Coronary artery (tissue), 2 donors: ENCODE measurements at regions not wholly inside any gene's neighbourhood (a gene's known extent, or its start where the extent isn't known, plus 50 kb on each side); places are given as distances from the start of the nearest gene placed in this dataset.

ENCODE experiments used
- DNase-seq: peaks from one replicate; pipeline ENCODE4 v3.0.0-alpha.2; 2017; ENCODE audit warnings: low spot score
- H3K27ac ChIP-seq, 2 donors: fragments of 200-600 bp; sonication (generic); one replicate each; pipeline ENCODE4 v1.5.1; 2016 to 2019
- H3K4me3 ChIP-seq: fragments of 200-600 bp; sonication (generic); 2 replicates; pipeline ENCODE4 v1.5.1; 2016; ENCODE audit warnings: mild to moderate bottlenecking, moderate library complexity
- TF ChIP-seq, protein P1 (sequence below): fragments of 200-600 bp; sonication (generic); IDR thresholded peaks from one replicate; pipeline ENCODE4 v1.5.1; 2019; ENCODE audit warnings: antibody characterized with exemption

DNA sequence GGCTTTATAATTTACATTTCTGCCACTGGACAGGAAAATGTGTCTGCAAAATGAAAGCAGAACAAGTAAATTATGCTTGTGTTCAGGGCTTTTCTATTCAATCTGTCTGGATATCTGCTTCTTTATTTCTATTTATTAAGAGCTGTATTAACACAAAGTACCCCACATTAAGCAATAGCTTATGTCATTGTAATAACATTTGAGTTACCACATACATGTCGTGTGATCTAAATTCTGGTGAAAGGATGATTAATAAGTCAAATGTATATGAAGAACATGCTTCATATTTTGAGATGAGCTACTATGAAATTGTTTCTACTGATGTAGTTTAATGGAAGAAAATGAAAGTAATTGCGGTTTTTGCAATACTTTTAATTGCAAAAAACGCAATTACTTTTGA is 238.2 kb downstream of the KCNJ2 start:
- TF ChIP-seq, protein P1, sequence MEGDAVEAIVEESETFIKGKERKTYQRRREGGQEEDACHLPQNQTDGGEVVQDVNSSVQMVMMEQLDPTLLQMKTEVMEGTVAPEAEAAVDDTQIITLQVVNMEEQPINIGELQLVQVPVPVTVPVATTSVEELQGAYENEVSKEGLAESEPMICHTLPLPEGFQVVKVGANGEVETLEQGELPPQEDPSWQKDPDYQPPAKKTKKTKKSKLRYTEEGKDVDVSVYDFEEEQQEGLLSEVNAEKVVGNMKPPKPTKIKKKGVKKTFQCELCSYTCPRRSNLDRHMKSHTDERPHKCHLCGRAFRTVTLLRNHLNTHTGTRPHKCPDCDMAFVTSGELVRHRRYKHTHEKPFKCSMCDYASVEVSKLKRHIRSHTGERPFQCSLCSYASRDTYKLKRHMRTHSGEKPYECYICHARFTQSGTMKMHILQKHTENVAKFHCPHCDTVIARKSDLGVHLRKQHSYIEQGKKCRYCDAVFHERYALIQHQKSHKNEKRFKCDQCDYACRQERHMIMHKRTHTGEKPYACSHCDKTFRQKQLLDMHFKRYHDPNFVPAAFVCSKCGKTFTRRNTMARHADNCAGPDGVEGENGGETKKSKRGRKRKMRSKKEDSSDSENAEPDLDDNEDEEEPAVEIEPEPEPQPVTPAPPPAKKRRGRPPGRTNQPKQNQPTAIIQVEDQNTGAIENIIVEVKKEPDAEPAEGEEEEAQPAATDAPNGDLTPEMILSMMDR = no peak
- Histone ChIP-seq H3K4me3 (no peak overlapping the region), H3K27ac (no peak overlapping the region)
- no peak for DNase-seq

DNA sequence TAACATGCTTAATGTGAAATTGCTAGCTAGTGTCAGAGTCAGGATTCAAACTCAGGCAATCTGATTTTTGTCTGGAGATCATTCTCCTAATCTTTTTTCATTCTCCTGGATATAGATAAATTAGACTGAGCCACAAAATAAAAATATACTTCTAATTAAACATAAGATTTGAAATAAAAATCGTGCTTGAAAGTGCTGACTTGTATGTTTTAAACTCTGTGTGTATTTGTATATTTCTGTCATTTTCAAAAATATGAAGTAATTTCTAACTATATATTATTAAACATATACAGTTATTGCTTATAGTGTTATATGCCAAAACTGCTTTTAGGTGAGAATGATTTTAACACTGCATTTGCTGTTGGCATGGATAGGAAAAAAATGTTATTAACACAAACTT is 239.4 kb downstream of the KCNJ2 start:
- no peak for DNase-seq
- no peak overlapping the region for H3K27ac ChIP-seq
- TF ChIP-seq, protein P1 = no peak
- H3K4me3 ChIP-seq = no peak overlapping the region

DNA sequence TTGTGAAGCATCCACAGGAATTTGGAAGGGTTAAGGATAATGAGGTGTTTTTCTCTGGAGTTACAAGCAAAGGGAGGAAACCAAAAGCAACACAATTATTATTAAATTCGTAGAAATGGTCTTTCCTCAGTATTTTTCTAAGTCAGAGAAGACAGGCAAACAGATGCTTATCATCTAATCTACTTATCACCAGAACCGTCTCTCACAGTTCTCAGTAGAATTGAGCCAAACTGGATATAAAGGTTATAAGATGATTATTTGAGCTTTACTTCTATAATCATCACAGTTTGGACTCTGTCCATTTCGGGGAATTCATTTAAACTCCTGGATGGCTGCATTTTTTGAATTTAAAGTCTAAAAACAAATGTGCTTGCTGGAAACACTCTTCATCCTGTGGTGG is 245.0 kb downstream of the KCNJ2 start:
- H3K4me3 ChIP-seq = no peak overlapping the region
- TF ChIP-seq, protein P1 = no peak
- DNase-seq = no peak
- no peak overlapping the region for H3K27ac ChIP-seq

DNA sequence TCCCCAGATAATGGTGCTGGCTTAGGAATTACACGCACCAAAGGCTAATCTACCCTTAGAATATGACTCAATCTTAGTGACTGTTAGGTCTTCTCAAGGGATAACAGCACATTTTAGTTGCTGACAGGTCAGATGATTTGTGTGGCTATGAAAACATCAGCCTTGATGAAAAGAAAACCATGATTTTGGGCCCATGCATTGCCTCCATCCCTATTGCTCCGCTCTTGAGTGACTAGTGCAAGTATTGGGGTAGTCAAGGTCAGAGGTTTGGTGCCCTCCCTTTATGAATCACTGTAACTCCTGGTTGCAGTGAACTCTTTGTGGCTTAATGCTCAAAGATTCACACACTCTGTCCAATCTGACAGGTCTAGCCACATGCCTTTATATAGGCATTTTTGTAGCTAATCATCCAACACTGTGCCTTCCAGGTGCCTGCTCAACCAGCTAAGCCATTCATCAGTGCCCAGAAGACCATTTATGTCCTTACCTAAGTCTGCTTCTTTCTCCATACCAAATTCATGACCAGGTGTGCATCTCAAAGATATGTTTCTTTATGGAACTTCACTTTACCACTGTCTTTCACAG is 251.6 kb downstream of the KCNJ2 start:
- no peak overlapping the region for H3K4me3 ChIP-seq
- TF ChIP-seq, protein P1 = no peak
- H3K27ac ChIP-seq = no peak overlapping the region
- DNase-seq = no peak

DNA sequence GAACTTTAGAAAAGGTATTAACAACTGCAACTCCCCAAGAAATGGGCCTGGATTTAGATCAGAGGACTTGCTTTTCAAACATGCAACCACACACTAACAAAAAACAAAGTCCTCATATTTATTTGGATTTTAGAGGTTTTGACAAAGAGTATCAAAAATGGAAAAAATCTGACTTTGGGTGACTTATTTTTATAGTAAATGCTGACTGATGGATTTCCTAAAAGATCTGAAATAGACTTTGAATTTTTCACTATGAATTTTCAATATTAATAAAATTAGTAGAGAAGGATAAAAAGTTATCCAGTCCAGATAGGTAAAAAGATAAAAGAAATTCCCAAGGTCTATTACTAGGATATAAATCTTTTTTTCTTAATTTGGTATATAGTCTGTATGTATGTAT is 253.5 kb downstream of the KCNJ2 start:
- H3K4me3 ChIP-seq = no peak overlapping the region
- DNase-seq = no peak
- TF ChIP-seq, protein P1 = no peak
- H3K27ac ChIP-seq = no peak overlapping the region

DNA sequence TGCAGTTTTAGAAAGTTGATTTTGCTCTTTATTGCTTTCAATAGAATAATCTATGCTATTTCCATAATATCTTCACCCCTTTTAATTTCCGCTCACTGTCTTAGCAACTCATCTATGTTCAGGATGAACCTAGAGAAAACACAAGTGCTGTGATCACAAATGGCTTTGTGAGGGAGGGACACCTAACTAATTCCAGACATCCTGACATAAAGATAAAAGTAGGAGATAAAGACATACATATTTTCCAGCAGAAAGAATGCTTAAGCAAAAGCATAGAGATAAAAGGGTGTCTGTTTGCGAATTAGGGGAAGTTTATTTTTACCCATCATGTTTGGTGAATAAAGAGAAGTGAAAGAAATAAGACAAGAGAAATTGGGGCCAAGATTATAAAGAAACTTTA is 254.2 kb downstream of the KCNJ2 start:
- Histone ChIP-seq H3K4me3 (no peak overlapping the region), H3K27ac (no peak overlapping the region)
- TF ChIP-seq, protein P1 = no peak
- DNase-seq = no peak

DNA sequence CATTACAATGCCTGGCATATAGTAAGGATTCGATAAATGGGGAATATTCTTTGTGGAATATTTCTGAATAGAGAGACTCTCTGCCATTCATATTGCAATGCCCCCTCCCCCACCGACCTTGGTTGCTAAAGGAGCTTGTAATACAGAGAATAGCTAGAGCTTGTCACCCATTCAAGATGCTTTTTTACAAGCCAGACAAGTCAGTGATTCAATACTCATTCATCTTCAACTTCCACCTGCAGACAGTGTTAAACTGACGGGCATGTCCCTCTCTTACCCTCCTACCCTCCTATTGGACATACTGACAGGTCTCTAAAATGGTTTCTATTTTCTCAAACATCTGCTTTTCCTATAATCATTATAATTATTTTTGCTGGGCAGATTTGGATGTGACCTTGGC is 257.4 kb downstream of the KCNJ2 start:
- no peak for DNase-seq
- Histone ChIP-seq H3K4me3 (no peak overlapping the region), H3K27ac (no peak overlapping the region)
- TF ChIP-seq, protein P1 = no peak
